ENCODE measurements at regions not wholly inside any gene's neighbourhood (a gene's known extent, or its start where the extent isn't known, plus 50 kb on each side); places are given as distances from the start of the nearest gene placed in this dataset.
"Not testable (repeated sequence)": the region's sequence is repeated elsewhere in the genome, so short reads cannot be mapped to it uniquely, and the experiment has no call there.

DNA sequence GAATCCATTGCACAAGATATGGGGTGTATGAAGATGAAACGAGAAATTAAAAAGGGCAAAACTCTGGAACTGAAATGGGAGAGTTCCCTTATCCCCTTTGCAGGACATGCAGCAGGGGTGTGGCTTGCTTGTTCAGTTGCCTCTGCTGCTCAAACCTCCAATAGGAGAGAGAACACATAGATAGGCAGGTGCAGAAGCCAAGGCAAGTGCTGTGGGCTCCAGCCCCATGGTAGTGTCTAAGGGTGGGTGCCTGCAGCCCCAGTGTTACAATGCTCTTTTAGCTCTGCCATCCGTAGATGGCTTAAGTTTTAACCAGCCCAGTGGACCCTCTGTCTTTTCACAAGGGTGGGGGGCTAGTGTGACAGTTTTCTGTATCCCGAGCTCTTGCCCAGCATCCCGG, 69.7 kb downstream of the CMAS start:
- TF ChIP-seq, protein P1, sequence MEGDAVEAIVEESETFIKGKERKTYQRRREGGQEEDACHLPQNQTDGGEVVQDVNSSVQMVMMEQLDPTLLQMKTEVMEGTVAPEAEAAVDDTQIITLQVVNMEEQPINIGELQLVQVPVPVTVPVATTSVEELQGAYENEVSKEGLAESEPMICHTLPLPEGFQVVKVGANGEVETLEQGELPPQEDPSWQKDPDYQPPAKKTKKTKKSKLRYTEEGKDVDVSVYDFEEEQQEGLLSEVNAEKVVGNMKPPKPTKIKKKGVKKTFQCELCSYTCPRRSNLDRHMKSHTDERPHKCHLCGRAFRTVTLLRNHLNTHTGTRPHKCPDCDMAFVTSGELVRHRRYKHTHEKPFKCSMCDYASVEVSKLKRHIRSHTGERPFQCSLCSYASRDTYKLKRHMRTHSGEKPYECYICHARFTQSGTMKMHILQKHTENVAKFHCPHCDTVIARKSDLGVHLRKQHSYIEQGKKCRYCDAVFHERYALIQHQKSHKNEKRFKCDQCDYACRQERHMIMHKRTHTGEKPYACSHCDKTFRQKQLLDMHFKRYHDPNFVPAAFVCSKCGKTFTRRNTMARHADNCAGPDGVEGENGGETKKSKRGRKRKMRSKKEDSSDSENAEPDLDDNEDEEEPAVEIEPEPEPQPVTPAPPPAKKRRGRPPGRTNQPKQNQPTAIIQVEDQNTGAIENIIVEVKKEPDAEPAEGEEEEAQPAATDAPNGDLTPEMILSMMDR (IDR thresholded peaks at IDR 0.05; ENCODE audit: low read depth, low read length, missing control alignments), result no peak
- DNase-seq (ENCODE audit: low read depth), result no peak
- H3K4me3 ChIP-seq (ENCODE audit: low read depth, low read length), result no peak overlapping the region

DNA sequence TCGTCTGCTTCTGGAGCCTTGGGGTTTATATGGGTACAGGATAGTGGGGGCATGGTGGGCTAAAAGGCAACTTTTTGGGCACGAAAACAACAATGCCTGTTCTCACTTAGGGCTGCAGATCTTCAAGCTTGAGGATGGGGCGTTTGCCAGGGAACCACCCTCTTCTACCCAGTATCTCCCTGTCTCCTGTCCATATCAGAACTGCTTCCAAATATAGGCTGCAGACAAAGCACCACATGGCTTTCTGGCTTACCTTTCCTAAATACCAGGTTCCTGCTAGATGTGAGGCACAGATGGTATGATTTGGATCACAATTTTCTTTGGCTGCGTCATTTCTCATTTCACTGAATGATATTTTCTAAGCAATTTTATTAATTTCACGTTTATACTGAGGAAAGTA, 70.4 kb downstream of the CMAS start:
- TF ChIP-seq, protein P1 (IDR thresholded peaks at IDR 0.05; ENCODE audit: low read depth, low read length, missing control alignments), result no peak
- H3K4me3 ChIP-seq (ENCODE audit: low read depth, low read length), result no peak overlapping the region
- DNase-seq (ENCODE audit: low read depth), result no peak

DNA sequence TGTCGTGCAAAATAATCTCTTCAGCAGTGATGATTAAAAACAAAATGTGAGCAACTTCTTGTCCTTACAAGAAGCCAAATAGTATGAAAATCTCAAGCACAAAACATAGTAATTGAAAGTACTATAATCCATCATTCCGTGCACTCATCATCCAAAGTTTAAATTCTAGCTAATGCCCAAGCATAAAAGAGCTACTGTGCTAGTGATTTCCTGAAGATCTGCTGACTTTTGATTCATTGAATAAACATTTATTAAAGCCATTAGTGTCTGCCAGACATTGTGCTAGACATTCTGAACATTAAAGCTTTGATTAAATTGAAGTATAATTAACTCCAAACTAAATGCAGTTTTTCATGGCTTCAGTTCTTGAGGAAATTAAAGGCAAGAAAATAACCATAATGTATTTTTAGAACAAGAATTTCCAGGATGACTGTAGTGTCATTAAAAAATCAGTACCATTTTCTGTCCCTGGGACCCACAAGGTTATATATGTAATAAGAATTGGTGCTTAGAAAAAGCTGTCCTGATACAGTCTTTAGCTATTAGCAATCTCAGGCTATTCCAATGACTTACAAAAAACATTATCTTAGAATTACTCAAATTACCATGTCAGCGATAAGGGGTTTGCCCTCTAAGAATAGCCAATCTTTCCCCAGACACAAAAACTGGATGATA, 71.7 kb downstream of the CMAS start:
- DNase-seq (ENCODE audit: low read depth), result no peak
- H3K4me3 ChIP-seq (ENCODE audit: low read depth, low read length), result no peak overlapping the region
- TF ChIP-seq, protein P1 (IDR thresholded peaks at IDR 0.05; ENCODE audit: low read depth, low read length, missing control alignments), result no peak

DNA sequence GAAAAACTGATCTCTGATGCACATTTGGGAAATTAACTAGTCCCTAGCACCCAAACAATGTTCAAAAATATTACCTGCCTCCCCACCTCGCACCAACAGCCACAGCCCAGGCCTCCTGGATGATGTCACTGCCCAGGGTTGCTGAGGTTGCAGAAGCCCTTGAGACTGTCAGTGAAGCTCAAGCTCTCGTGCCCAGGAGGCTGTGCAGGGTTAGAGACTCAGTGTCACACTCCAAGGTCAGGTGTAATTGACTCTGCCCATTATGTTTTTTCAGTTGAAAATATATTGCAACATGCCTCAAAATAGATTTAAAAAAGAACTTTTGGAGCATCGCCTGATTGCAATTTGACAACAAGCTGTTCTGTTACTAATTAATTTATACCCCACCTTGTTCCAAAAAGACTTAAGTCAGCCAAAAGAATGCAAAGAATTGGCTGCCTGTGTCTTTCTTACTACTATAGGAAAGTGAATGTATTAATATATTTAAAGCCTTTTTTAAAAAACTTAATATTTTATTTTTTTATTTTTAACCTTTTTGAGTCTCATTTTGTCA, 72.3 kb downstream of the CMAS start:
- no peak for DNase-seq (ENCODE audit: low read depth)
- TF ChIP-seq, protein P1 (IDR thresholded peaks at IDR 0.05; ENCODE audit: low read depth, low read length, missing control alignments), result no peak
- H3K4me3 ChIP-seq (ENCODE audit: low read depth, low read length), result no peak overlapping the region

DNA sequence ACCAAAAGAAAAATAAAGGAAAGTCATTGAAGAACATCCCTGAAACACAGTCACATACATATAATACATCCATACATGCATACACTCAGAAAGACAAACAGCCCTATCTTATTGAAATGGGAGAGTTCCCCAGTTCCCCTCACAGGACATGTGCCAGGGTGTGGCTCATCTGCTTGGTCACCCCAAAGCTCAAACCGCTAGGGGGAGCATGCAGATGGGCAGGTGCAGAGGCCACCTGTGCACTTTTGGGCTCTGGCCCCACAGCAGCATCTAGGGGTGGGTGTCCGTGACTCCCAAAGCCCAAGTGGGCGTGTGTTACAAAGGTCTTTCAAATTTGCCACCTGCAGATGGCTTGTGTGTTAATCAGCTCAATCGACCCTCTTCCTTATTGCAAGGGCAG, 75.2 kb downstream of the CMAS start:
- TF ChIP-seq, protein P1 (IDR thresholded peaks at IDR 0.05; ENCODE audit: low read depth, low read length, missing control alignments), result peak; percentile 63
- DNase-seq (ENCODE audit: low read depth), result no peak
- no peak overlapping the region for H3K4me3 ChIP-seq (ENCODE audit: low read depth, low read length)

DNA sequence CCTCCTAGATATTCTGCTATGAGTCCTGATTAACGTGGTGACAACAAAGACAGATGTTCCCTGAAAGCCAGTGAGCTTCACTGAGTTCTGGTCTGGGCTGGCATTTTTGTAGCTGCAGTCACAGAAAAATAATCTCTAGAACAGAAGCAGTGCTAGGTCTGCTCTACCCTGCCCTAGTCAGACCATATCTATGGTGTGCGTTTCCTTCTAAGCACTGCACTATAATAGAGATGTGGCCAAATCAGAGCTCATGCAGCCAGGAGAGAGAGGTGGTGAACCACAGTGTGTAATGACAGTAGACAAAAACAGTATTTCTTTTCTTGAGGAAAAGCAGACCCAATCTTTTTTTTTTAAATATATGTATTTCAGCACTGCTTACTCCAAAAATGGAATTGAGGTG, 76.3 kb downstream of the CMAS start:
- H3K4me3 ChIP-seq (ENCODE audit: low read depth, low read length), result no peak overlapping the region
- TF ChIP-seq, protein P1 (IDR thresholded peaks at IDR 0.05; ENCODE audit: low read depth, low read length, missing control alignments), result no peak
- no peak for DNase-seq (ENCODE audit: low read depth)

DNA sequence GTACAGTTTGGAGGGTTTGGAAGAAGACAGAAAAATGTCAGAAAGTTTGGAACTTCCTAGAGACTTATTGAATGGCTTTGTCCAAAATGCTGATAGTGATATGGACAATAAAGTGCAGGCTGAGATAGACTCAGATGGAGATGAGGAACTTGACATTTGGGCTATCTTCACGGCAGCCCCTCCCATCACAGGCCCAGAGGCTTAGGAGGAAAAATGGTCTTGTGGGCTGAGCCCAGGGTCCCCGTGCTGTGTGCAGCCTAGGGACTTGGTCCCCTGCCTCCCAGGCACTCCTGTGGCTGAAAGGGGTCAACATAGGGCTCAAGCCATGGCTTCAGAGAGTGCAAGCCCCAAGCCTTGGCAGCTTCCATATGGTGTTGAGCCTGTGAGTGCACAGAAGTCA, 79.0 kb downstream of the CMAS start:
- no peak overlapping the region for H3K4me3 ChIP-seq (ENCODE audit: low read depth, low read length)
- DNase-seq (ENCODE audit: low read depth), result no peak
- TF ChIP-seq, protein P1 (IDR thresholded peaks at IDR 0.05; ENCODE audit: low read depth, low read length, missing control alignments), result no peak

DNA sequence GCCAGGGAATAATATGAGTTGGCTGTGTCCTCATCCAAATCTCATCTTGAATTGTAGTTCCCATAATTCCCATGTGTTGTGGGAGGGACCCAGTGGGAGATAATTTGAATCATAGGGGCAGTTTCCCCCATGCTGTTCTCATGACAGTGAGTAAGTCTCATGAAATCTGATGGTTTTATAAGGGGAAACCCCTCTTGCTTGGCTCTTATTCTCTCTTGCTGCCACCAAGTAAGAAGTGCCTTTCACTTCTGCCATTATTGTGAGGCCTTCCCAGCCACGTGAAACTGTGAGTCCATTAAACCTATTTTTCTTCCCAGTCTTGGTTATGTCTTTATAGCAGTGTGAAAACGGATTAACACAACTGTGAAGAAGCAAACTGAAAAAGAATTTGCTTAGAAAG, 80.1 kb downstream of the CMAS start:
- not testable (repeated sequence) for DNase-seq (ENCODE audit: low read depth); H3K4me3 ChIP-seq (ENCODE audit: low read depth, low read length)
